Tibial nerve (tissue), 4 donors: ENCODE measurements at regions not wholly inside any gene's neighbourhood (a gene's known extent, or its start where the extent isn't known, plus 50 kb on each side); places are given as distances from the start of the nearest gene placed in this dataset.

Experiments
- DNase-seq, 2 donors: peaks; one replicate each; pipeline ENCODE4 v3.0.0-alpha.2; 2019; ENCODE audit warnings: low spot score in 2 of 2
- H3K27ac ChIP-seq, 4 donors: fragments of 200-600 bp; sonication (generic) in 3 of 4; one replicate each; pipeline ENCODE4 v1.5.1; 2017 to 2019; ENCODE audit warnings: mild to moderate bottlenecking in 1 of 4
- H3K27me3 ChIP-seq, 2 donors: fragments of 200-600 bp; sonication (generic) in 1 of 2; one replicate each; pipeline versions ENCODE4 v1.5.1 to v1.6.0; 2017 to 2019
- H3K36me3 ChIP-seq, 3 donors: fragments of 200-600 bp; sonication (generic); one replicate each; pipeline ENCODE4 v1.5.1; 2018 to 2019
- H3K4me1 ChIP-seq, 4 donors: fragments of 200-600 bp; sonication (generic) in 3 of 4; one replicate each; pipeline ENCODE4 v1.5.1; 2017 to 2019
- H3K4me3 ChIP-seq, 4 donors: fragments of 200-600 bp; sonication (generic) in 3 of 4; one replicate each; pipeline ENCODE4 v1.5.1; 2017 to 2019; ENCODE audit warnings: mild to moderate bottlenecking in 1 of 4, moderate library complexity in 1 of 4
- H3K9me3 ChIP-seq, 4 donors: fragments of 200-600 bp; sonication (generic) in 3 of 4; one replicate each; pipeline ENCODE4 v1.5.1; 2017 to 2019
- CTCF ChIP-seq, 5 experiments: fragments of 200-600 bp in 3 of 5; fragments of 450-650 bp in 2 of 5; sonication (generic) in 3 of 5; IDR thresholded peaks; one replicate each; pipeline ENCODE4 v1.5.1; 2016 to 2019; ENCODE audit warnings: antibody characterized with exemption in 5 of 5, mild to moderate bottlenecking in 3 of 5, moderate library complexity in 2 of 5
- EP300 ChIP-seq, 2 donors: sonication (generic); formaldehyde crosslinking; IDR thresholded peaks; one replicate each; pipeline ENCODE4 v1.6.1; 2017; ENCODE audit warnings: antibody characterized with exemption in 2 of 2, mild to moderate bottlenecking in 1 of 2
- POLR2A ChIP-seq, 2 donors: fragments of 450-650 bp; IDR thresholded peaks; one replicate each; pipeline ENCODE4 v1.6.1; 2017; ENCODE audit warnings: antibody characterized with exemption in 2 of 2, mild to moderate bottlenecking in 2 of 2, moderate library complexity in 2 of 2
- WGBS, 2 donors: methylation state at CpG; one replicate each; pipeline ENCODE4 v1.1.5; 2018; 5-methylcytosine and 5-hydroxymethylcytosine counted together

GRCh38 chr4:144213371-144213770 lies 72.9 kb upstream of the GYPA start:
- no peak overlapping the region for H3K27ac ChIP-seq
- WGBS, 2 donors = 77 to 81% methylated on average over 4 of the region's 4 CpGs
- H3K4me1 ChIP-seq = no peaks in the 10 kb centered on the region
- H3K4me3 ChIP-seq = no peak overlapping the region
- H3K36me3 ChIP-seq = no peaks in the 10 kb centered on the region
- DNase-seq = no peak
- no peaks in the 10 kb centered on the region for H3K9me3 ChIP-seq
- H3K27me3 ChIP-seq = no peaks in the 10 kb centered on the region
- no peak for TF ChIP-seq POLR2A (IDR thresholded peaks at IDR 0.05)
- TF ChIP-seq EP300 (IDR thresholded peaks at IDR 0.05) = no peak
- no peak for TF ChIP-seq CTCF (IDR thresholded peaks at IDR 0.05)

- Histone ChIP-seq H3K4me1 (no peaks in the 10 kb centered on the region), H3K27ac (no peak overlapping the region), H3K9me3 (no peaks in the 10 kb centered on the region), H3K4me3 (no peak overlapping the region), H3K36me3 (no peaks in the 10 kb centered on the region), H3K27me3 (no peaks in the 10 kb centered on the region)
- no peak for DNase-seq
- TF ChIP-seq POLR2A (IDR thresholded peaks at IDR 0.05) (no peak), EP300 (IDR thresholded peaks at IDR 0.05) (no peak), CTCF (IDR thresholded peaks at IDR 0.05) (no peak)
- WGBS, 2 donors = 77 to 86% methylated on average over 1 of the region's 1 CpG
Observed at GRCh38 chr4:144223149-144223548, 82.6 kb upstream of the GYPA start.

GRCh38 chr4:144223661-144224060 lies 83.1 kb upstream of the GYPA start:
- H3K4me1 ChIP-seq = no peaks in the 10 kb centered on the region

GRCh38 chr4:144259285-144259684 lies 118.8 kb upstream of the GYPA start:
- WGBS, 2 donors = 89 to 93% methylated on average over 1 of the region's 1 CpG
- H3K36me3 ChIP-seq = no peaks in the 10 kb centered on the region
- DNase-seq = no peak
- H3K9me3 ChIP-seq = peaks cover 0 to 17% (median 4%) of the 10 kb centered on the region in 4 donors
- H3K4me3 ChIP-seq = no peak overlapping the region
- H3K4me1 ChIP-seq = no peaks in the 10 kb centered on the region
- no peak overlapping the region for H3K27ac ChIP-seq
- H3K27me3 ChIP-seq = no peaks in the 10 kb centered on the region
- TF ChIP-seq CTCF (IDR thresholded peaks at IDR 0.05) (no peak), POLR2A (IDR thresholded peaks at IDR 0.05) (no peak), EP300 (IDR thresholded peaks at IDR 0.05) (no peak)

More at GRCh38 chr4:144223661-144224060, 83.1 kb upstream of the GYPA start:
- WGBS, 2 donors = 45 to 46% methylated on average over 2 of the region's 2 CpGs
- no peak for DNase-seq
- H3K4me3 ChIP-seq = no peak overlapping the region
- no peak overlapping the region for H3K27ac ChIP-seq
- TF ChIP-seq POLR2A (IDR thresholded peaks at IDR 0.05) (no peak), CTCF (IDR thresholded peaks at IDR 0.05) (no peak), EP300 (IDR thresholded peaks at IDR 0.05) (no peak)
- no peaks in the 10 kb centered on the region for H3K36me3 ChIP-seq
- no peaks in the 10 kb centered on the region for H3K27me3 ChIP-seq
- H3K9me3 ChIP-seq = no peaks in the 10 kb centered on the region

- no peak overlapping the region for H3K27ac ChIP-seq
- no peaks in the 10 kb centered on the region for H3K4me1 ChIP-seq
- peaks cover 0 to 3% (median 0%) of the 10 kb centered on the region in 4 donors for H3K9me3 ChIP-seq
- TF ChIP-seq CTCF (IDR thresholded peaks at IDR 0.05) = no peak
- TF ChIP-seq POLR2A (IDR thresholded peaks at IDR 0.05) = no peak
- TF ChIP-seq EP300 (IDR thresholded peaks at IDR 0.05) = no peak
- no peak overlapping the region for H3K4me3 ChIP-seq
- H3K36me3 ChIP-seq = no peaks in the 10 kb centered on the region
- H3K27me3 ChIP-seq = no peaks in the 10 kb centered on the region
- WGBS, 2 donors = 73 to 88% methylated on average over 1 of the region's 1 CpG
- DNase-seq = no peak
Observed at GRCh38 chr4:144267084-144267483, 126.6 kb upstream of the GYPA start.
